ENCODE measurements at regions not wholly inside any gene's neighbourhood (a gene's known extent, or its start where the extent isn't known, plus 50 kb on each side); places are given as distances from the start of the nearest gene placed in this dataset.

DNA sequence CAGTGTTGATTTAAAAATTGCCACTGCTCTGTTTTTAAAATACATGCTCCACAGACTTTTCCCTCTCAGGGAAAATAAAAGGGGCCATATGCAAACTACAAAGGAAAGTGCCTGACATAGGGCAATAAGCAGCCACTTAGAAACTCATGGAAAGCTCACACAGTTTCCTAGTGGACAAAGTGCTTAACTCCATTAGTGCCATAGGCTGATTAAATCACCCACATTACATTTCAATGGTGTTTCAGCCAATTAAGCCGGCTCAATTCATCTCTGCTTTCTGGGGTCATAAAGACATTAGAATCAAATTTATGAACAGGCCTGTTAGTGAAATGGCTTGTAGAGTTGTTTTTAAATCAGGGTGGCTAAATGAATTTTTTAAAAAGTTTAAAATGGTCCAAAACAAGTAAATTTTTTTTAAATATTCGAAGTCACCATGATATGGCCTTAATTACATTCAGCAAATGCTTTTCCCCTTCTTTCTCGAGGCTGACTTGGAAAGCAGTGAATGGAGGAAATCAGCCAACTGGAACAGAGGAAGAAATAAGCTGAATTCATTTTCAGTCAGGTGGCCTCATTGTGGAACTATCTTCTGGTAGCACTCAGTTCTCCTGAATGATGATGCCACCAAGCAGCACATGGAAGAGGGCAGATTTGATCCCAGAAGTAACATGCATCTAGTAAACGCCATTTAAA, 2305.1 kb upstream of the AGA start:
- TF ChIP-seq EZH2phosphoT487 (IDR thresholded peaks at IDR 0.05; ENCODE audit: low read length) (no peak), EZH2 (optimal IDR thresholded peaks at IDR 0.05; ENCODE audit: low read depth, low read length) (no peak)
- TF ChIP-seq, protein P1, sequence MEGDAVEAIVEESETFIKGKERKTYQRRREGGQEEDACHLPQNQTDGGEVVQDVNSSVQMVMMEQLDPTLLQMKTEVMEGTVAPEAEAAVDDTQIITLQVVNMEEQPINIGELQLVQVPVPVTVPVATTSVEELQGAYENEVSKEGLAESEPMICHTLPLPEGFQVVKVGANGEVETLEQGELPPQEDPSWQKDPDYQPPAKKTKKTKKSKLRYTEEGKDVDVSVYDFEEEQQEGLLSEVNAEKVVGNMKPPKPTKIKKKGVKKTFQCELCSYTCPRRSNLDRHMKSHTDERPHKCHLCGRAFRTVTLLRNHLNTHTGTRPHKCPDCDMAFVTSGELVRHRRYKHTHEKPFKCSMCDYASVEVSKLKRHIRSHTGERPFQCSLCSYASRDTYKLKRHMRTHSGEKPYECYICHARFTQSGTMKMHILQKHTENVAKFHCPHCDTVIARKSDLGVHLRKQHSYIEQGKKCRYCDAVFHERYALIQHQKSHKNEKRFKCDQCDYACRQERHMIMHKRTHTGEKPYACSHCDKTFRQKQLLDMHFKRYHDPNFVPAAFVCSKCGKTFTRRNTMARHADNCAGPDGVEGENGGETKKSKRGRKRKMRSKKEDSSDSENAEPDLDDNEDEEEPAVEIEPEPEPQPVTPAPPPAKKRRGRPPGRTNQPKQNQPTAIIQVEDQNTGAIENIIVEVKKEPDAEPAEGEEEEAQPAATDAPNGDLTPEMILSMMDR (IDR thresholded peaks at IDR 0.05; ENCODE audit: low read length): no peak

All from MM.1S (cell line).